ENCODE measurements at regions not wholly inside any gene's neighbourhood (a gene's known extent, or its start where the extent isn't known, plus 50 kb on each side); places are given as distances from the start of the nearest gene placed in this dataset.

GRCh38 chr6:40794586-40794985 lies 207.4 kb upstream of the LRFN2 start:
- intact Hi-C loops (cut with micrococcal nuclease): no loop called here
- no peak for DNase-seq (ENCODE audit: low read depth, low spot score)
- BruUV-seq (replicated peaks): no TSS peak
- Histone ChIP-seq H3K27me3 (ENCODE audit: insufficient read depth, low read length) (peaks cover 12% of the 10 kb centered on the region; the same call in 1 of the 2 replicates), H2AFZ (ENCODE audit: low read depth, low read length, poor library complexity, severe bottlenecking) (no peak overlapping the region), H3K36me3 (ENCODE audit: control insufficient read depth in 1 of 2, insufficient read depth in 2 of 2, low read length in 2 of 2) (no peaks in the 10 kb centered on the region), H3K4me3 (replicated peaks in 1 of 2; ENCODE audit: low read depth in 1 of 2, low read length in 2 of 2) (no peak overlapping the region), H3K79me2 (ENCODE audit: insufficient read depth, low read length) (no peaks in the 10 kb centered on the region), H3K9me3 (ENCODE audit: control insufficient read depth in 1 of 2, insufficient read depth in 1 of 2, low read depth in 1 of 2, low read length in 2 of 2) (no peaks in the 10 kb centered on the region), H3K9me2 (ENCODE audit: insufficient read depth) (no peaks in the 10 kb centered on the region), H3K9ac (ENCODE audit: low read length) (no peak overlapping the region), H3K4me1 (ENCODE audit: control insufficient read depth in 1 of 2, insufficient read depth in 2 of 2, low read length in 2 of 2) (peaks cover 0 to 16% of the 10 kb centered on the region in 2 experiments; a peak in 2 of 4 replicates), H3K4me2 (ENCODE audit: low read length) (no peak overlapping the region), H4K20me1 (ENCODE audit: insufficient read depth) (no peaks in the 10 kb centered on the region), H3K27ac (ENCODE audit: low read depth, low read length) (no peak overlapping the region)
- ChIA-PET CTCF (no interaction called here), POLR2A (no interaction called here), RAD21 (ENCODE audit: low non-redundant PET in 1 of 2, low total read pairs in 2 of 2, uncharacterized antibody in 2 of 2, unreplicated experiment in 2 of 2) (no interaction called here)
- TF ChIP-seq RAD21 (IDR thresholded peaks at IDR 0.05; ENCODE audit: low read depth) (no peak), EGR1 (IDR thresholded peaks at IDR 0.05; ENCODE audit: low read depth) (no peak), ZNF274 (IDR thresholded peaks at IDR 0.05; ENCODE audit: low read depth, low read length) (no peak), MAX (IDR thresholded peaks at IDR 0.05) (no peak), JUND (IDR thresholded peaks at IDR 0.05) (no peak), ZFX (IDR thresholded peaks at IDR 0.05) (no peak), ELF1 (IDR thresholded peaks at IDR 0.05; ENCODE audit: borderline replicate concordance, low read depth) (no peak), CEBPB (IDR thresholded peaks at IDR 0.05; ENCODE audit: low read depth) (no peak), REST (IDR thresholded peaks at IDR 0.05; ENCODE audit: low read depth) (no peak), ZBTB33 (IDR thresholded peaks at IDR 0.05; ENCODE audit: extremely low read depth, insufficient replicate concordance, low read length) (no peak), SRF (IDR thresholded peaks at IDR 0.05; ENCODE audit: low read depth) (no peak), SIN3A (IDR thresholded peaks at IDR 0.05; ENCODE audit: low read depth) (no peak), POLR2A (IDR thresholded peaks at IDR 0.05; ENCODE audit: borderline replicate concordance, extremely low read depth, insufficient read depth, insufficient read length) (no peak), EZH2phosphoT487 (IDR thresholded peaks at IDR 0.05; ENCODE audit: borderline replicate concordance) (no peak), SP1 (IDR thresholded peaks at IDR 0.05; ENCODE audit: low read depth) (no peak)
- no peak for ATAC-seq

Measured in HCT116 (cell line).